ENCODE measurements at regions not wholly inside any gene's neighbourhood (a gene's known extent, or its start where the extent isn't known, plus 50 kb on each side); places are given as distances from the start of the nearest gene placed in this dataset.
"Not testable (repeated sequence)": the region's sequence is repeated elsewhere in the genome, so short reads cannot be mapped to it uniquely, and the experiment has no call there.

- DNase-seq: no peak
- Histone ChIP-seq H3K4me1 (no peaks in the 10 kb centered on the region), H3K4me3 (no peak overlapping the region), H3K9me3 (no peaks in the 10 kb centered on the region), H3K9ac (ENCODE audit: low read depth in 2 of 2, low read length in 2 of 2) (no peak overlapping the region), H3K36me3 (no peaks in the 10 kb centered on the region), H3K27ac (no peak overlapping the region), H3K27me3 (no peaks in the 10 kb centered on the region)
- intact Hi-C loops (cut with DNase I): no loop called here
- no peak for TF ChIP-seq CTCF (IDR thresholded peaks at IDR 0.05)
These were observed 482.1 kb upstream of the ANO5 start for GRCh38 chr11:21710809-21711208.

GRCh38 chr11:21711341-21711740 lies 481.5 kb upstream of the ANO5 start:
- Histone ChIP-seq H3K27ac (no peak overlapping the region), H3K4me1 (no peaks in the 10 kb centered on the region), H3K36me3 (no peaks in the 10 kb centered on the region), H3K9me3 (no peaks in the 10 kb centered on the region), H3K9ac (ENCODE audit: low read depth in 2 of 2, low read length in 2 of 2) (no peak overlapping the region), H3K27me3 (no peaks in the 10 kb centered on the region), H3K4me3 (no peak overlapping the region)
- no peak for TF ChIP-seq CTCF (IDR thresholded peaks at IDR 0.05)
- intact Hi-C loops (cut with DNase I): no loop called here
- DNase-seq: no peak

- Histone ChIP-seq H3K9ac (ENCODE audit: low read depth in 2 of 2, low read length in 2 of 2) (no peak overlapping the region), H3K27ac (no peak overlapping the region), H3K9me3 (no peaks in the 10 kb centered on the region), H3K4me1 (no peaks in the 10 kb centered on the region), H3K36me3 (no peaks in the 10 kb centered on the region), H3K4me3 (no peak overlapping the region), H3K27me3 (no peaks in the 10 kb centered on the region)
- no peak for TF ChIP-seq CTCF (IDR thresholded peaks at IDR 0.05)
- intact Hi-C loops (cut with DNase I): no loop called here
- no peak for DNase-seq
These were observed 469.2 kb upstream of the ANO5 start for GRCh38 chr11:21723678-21724077.

GRCh38 chr11:21727102-21727501 lies 465.8 kb upstream of the ANO5 start:
- Histone ChIP-seq H3K9ac (ENCODE audit: low read depth in 2 of 2, low read length in 2 of 2) (no peak overlapping the region), H3K27ac (no peak overlapping the region), H3K4me1 (no peaks in the 10 kb centered on the region), H3K27me3 (no peaks in the 10 kb centered on the region), H3K9me3 (no peaks in the 10 kb centered on the region), H3K4me3 (no peak overlapping the region), H3K36me3 (no peaks in the 10 kb centered on the region)
- no peak for TF ChIP-seq CTCF (IDR thresholded peaks at IDR 0.05)
- intact Hi-C loops (cut with DNase I): no loop called here
- DNase-seq: no peak

GRCh38 chr11:21736404-21736803 lies 456.5 kb upstream of the ANO5 start:
- Histone ChIP-seq H3K27me3 (no peaks in the 10 kb centered on the region), H3K4me1 (no peaks in the 10 kb centered on the region), H3K9ac (ENCODE audit: low read depth in 2 of 2, low read length in 2 of 2) (no peak overlapping the region), H3K4me3 (no peak overlapping the region), H3K9me3 (no peaks in the 10 kb centered on the region), H3K27ac (no peak overlapping the region), H3K36me3 (no peaks in the 10 kb centered on the region)
- no peak for TF ChIP-seq CTCF (IDR thresholded peaks at IDR 0.05)
- intact Hi-C loops (cut with DNase I): no loop called here
- no peak for DNase-seq

GRCh38 chr11:21752475-21753243 lies 440.2 kb upstream of the ANO5 start:
- H3K27ac ChIP-seq; intact Hi-C loops (cut with DNase I); H3K4me1 ChIP-seq; H3K4me3 ChIP-seq; H3K9me3 ChIP-seq; H3K9ac ChIP-seq (ENCODE audit: low read depth in 2 of 2, low read length in 2 of 2); DNase-seq; H3K27me3 ChIP-seq; H3K36me3 ChIP-seq: not testable (repeated sequence)

GRCh38 chr11:21753244-21753767 lies 439.6 kb upstream of the ANO5 start:
- H3K27me3 ChIP-seq; H3K9ac ChIP-seq (ENCODE audit: low read depth in 2 of 2, low read length in 2 of 2); H3K4me3 ChIP-seq; H3K27ac ChIP-seq; H3K9me3 ChIP-seq; H3K36me3 ChIP-seq; H3K4me1 ChIP-seq; DNase-seq; intact Hi-C loops (cut with DNase I): not testable (repeated sequence)

All from colonic mucosa (tissue), 4 donors.